ENCODE measurements at regions not wholly inside any gene's neighbourhood (a gene's known extent, or its start where the extent isn't known, plus 50 kb on each side); places are given as distances from the start of the nearest gene placed in this dataset.

DNA sequence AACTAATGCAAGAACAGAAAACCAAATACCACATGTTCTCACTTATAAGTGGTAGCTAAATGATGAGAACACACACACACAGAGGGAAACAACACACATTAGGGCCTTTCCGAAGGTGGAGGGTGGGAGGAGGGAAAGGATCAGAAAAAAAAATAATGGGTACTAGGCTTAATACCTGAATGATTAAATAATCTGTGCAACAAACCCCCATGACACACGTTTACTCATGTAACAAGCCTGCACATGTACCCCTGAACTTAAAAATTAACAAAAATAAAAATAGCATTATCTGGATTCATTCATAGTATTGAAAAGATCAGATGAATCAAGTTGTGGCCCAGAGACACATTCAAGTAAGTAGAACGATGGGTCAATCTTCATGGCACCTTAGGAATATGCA, 159.5 kb upstream of the POT1 start:
- H3K27me3 ChIP-seq = no peaks in the 10 kb centered on the region
- H3K36me3 ChIP-seq = no peaks in the 10 kb centered on the region
- H3K4me1 ChIP-seq = no peaks in the 10 kb centered on the region
- no peaks in the 10 kb centered on the region for H3K9me3 ChIP-seq
- ATAC-seq (no peak), DNase-seq (no peak)
- 77 to 89% (median 78%) methylated on average over 3 of the region's 3 CpGs for WGBS, 4 donors
- no peak overlapping the region for H3K27ac ChIP-seq
- H3K4me3 ChIP-seq = no peak overlapping the region
- intact Hi-C loops (cut with DNase I) = no loop called here
- TF ChIP-seq, protein P1, sequence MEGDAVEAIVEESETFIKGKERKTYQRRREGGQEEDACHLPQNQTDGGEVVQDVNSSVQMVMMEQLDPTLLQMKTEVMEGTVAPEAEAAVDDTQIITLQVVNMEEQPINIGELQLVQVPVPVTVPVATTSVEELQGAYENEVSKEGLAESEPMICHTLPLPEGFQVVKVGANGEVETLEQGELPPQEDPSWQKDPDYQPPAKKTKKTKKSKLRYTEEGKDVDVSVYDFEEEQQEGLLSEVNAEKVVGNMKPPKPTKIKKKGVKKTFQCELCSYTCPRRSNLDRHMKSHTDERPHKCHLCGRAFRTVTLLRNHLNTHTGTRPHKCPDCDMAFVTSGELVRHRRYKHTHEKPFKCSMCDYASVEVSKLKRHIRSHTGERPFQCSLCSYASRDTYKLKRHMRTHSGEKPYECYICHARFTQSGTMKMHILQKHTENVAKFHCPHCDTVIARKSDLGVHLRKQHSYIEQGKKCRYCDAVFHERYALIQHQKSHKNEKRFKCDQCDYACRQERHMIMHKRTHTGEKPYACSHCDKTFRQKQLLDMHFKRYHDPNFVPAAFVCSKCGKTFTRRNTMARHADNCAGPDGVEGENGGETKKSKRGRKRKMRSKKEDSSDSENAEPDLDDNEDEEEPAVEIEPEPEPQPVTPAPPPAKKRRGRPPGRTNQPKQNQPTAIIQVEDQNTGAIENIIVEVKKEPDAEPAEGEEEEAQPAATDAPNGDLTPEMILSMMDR (IDR thresholded peaks at IDR 0.05) = no peak
- TF ChIP-seq POLR2A (IDR thresholded peaks at IDR 0.05) = no peak

DNA sequence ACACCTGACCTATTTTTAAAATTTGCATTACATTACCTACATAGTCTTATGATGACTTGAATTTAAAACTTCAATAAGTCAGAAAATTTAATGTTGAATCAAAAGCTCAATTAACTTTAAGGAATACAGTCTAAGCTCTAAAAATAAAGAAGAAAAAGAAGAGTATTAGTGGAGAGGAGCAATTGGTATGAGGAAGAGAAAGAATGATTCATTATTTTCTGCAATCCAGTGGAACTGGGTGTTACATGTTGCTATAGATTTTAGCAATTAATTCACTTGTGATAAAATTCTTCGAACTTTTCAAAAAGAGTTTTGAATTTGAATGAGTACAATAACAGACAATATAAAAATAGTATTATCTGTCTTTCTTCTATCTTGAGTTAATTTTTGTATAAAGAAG, 158.9 kb upstream of the POT1 start:
- ATAC-seq (no peak), DNase-seq (no peak)
- WGBS, 4 donors = 90 to 97% (median 92%) methylated on average over 1 of the region's 1 CpG
- no peaks in the 10 kb centered on the region for H3K4me1 ChIP-seq
- TF ChIP-seq, protein P1 (IDR thresholded peaks at IDR 0.05) = no peak
- no peak for TF ChIP-seq POLR2A (IDR thresholded peaks at IDR 0.05)
- no peak overlapping the region for H3K4me3 ChIP-seq
- intact Hi-C loops (cut with DNase I) = no loop called here
- H3K27ac ChIP-seq = no peak overlapping the region
- no peaks in the 10 kb centered on the region for H3K36me3 ChIP-seq
- no peaks in the 10 kb centered on the region for H3K9me3 ChIP-seq
- H3K27me3 ChIP-seq = no peaks in the 10 kb centered on the region

DNA sequence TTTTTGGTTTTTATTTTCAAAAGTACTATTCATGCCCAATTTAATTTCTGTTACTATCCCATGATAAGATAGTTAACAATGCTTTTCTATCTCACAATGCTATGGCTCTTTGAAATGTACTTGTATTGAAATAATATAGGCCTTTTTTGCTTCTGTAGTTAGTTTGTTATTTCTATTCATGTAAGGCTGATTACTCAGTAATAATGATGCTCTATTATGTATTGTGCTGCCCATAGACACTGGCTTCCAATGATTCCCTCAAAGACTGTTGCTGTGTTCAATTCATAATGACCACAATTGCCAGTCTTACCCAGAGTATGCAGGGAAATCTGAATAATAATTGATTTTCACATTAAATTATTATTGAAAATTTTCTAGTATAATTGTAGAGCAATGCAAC, 155.5 kb upstream of the POT1 start:
- Histone ChIP-seq H3K9me3 (no peaks in the 10 kb centered on the region), H3K36me3 (no peaks in the 10 kb centered on the region), H3K27me3 (no peaks in the 10 kb centered on the region), H3K4me3 (no peak overlapping the region), H3K4me1 (no peaks in the 10 kb centered on the region), H3K27ac (no peak overlapping the region)
- intact Hi-C loops (cut with DNase I) = no loop called here
- no peak for DNase-seq
- no peak for ATAC-seq
- TF ChIP-seq POLR2A (IDR thresholded peaks at IDR 0.05) = no peak
- TF ChIP-seq, protein P1 (IDR thresholded peaks at IDR 0.05) = no peak

DNA sequence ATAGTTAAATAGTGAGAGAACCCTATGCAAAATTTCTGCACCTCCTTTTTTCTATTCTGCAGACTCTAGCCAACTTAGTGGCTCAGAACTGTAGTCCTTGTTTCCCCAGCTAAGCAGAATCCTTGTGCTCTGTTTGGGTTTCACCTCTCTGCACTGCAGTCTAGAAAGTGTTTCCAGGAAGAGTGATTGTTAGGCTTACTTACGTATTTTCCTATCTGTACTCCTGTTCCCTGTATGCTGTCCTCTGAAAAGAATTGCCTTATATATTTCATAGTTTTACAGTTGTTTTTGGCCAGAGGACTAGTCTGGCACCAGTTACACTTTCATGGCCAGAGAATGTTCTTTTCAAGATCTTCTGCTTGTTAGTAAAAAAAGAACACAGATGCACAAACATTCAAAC, 154.6 kb upstream of the POT1 start:
- WGBS, 4 donors = 64 to 77% (median 69%) methylated on average over 1 of the region's 1 CpG
- no peaks in the 10 kb centered on the region for H3K36me3 ChIP-seq
- no peaks in the 10 kb centered on the region for H3K27me3 ChIP-seq
- TF ChIP-seq, protein P1 (IDR thresholded peaks at IDR 0.05) = no peak
- no peaks in the 10 kb centered on the region for H3K9me3 ChIP-seq
- no peaks in the 10 kb centered on the region for H3K4me1 ChIP-seq
- H3K27ac ChIP-seq = no peak overlapping the region
- no peak for DNase-seq
- no peak for ATAC-seq
- intact Hi-C loops (cut with DNase I) = no loop called here
- no peak overlapping the region for H3K4me3 ChIP-seq
